Hepatocyte (in vitro differentiated cells): ENCODE measurements at regions not wholly inside any gene's neighbourhood (a gene's known extent, or its start where the extent isn't known, plus 50 kb on each side); places are given as distances from the start of the nearest gene placed in this dataset.

ENCODE experiments used
- CTCF ChIP-seq: fragments of 200-600 bp; sonication (generic); IDR thresholded peaks from 2 replicates; pipeline ENCODE4 v1.5.1; 2016; ENCODE audit warnings: antibody characterized with exemption, mild to moderate bottlenecking; ENCODE audit not compliant: poor library complexity
- EZH2 ChIP-seq: fragments of 200-600 bp; sonication (generic); IDR thresholded peaks from 2 replicates; pipeline ENCODE4 v1.6.1; 2016; ENCODE audit warnings: antibody characterized with exemption, mild to moderate bottlenecking, borderline replicate concordance

GRCh38 chr3:166029507-166029906, 192.3 kb upstream of the BCHE start:
- TF ChIP-seq EZH2 (no peak), CTCF (no peak)
